SW480 (cell line): ENCODE measurements at regions not wholly inside any gene's neighbourhood (a gene's known extent, or its start where the extent isn't known, plus 50 kb on each side); places are given as distances from the start of the nearest gene placed in this dataset.

ENCODE experiments used
- DNase-seq: peaks from one replicate; pipeline ENCODE4 v3.0.0-alpha.2; 2016; ENCODE audit warnings: low spot score

- no peak for DNase-seq
Observed at GRCh38 chr12:92496790-92497189, 206.0 kb upstream of the PLEKHG7 start.

DNA sequence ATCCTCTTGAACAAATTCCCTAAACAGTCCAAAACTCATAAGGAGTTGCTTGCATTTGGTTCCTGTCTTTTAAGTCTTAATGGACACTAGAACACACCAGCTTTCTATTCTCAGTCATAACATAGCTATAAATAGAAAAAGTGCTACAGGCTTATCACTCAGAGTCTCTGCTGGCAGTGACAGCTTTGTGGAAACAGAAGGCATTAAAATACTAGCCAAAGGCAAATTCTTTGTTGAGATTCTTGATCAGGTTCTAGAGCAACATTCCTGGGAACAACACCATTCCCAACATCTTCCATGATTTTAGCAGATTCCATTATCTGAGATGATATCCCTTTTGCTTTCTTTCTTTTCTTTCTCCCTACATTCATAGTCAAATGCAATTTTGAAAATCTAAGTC, 207.7 kb upstream of the PLEKHG7 start:
- no peak for DNase-seq

DNA sequence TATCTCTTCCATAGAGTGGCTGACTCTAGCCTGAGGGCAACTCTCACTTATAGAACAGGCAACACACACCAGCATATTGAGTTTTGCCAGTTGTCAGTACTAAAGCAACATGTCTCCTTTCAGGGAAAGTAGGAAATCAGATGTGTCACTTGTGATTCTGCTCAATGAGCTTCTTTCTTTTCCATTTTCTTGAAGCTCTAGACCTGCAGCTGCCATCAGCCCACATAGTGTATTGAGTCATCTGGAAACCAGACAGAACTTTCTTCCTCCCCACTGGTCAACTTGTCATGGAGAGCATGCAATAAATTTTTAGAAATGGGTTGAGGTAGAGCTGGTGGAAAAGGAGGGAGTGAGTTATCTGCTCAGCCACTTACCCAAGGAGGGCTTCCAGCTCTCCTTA, 209.0 kb upstream of the PLEKHG7 start:
- no peak for DNase-seq

DNA sequence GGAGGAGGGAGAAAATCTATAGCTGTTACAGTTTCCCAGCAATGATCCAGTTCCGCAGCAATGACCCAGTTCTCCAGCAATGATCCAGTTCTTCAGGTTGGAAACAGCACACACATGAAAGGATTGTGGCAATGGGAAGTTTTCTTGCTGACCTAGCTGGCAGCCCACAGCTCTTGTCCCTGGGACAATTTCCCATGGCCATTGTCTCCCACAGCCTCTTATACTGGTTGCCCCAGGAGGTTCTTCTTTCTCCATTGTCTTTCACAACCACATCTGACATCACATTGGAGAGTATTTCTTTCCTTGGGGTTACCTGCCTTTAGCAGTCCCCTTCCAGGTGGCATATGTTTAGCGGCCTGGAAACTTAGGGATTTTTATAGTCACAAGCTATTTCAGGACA, 209.8 kb upstream of the PLEKHG7 start:
- no peak for DNase-seq

- no peak for DNase-seq
Observed at GRCh38 chr12:92492291-92492690, 210.5 kb upstream of the PLEKHG7 start.

- no peak for DNase-seq
Observed at GRCh38 chr12:92489781-92490180, 213.0 kb upstream of the PLEKHG7 start.

DNA sequence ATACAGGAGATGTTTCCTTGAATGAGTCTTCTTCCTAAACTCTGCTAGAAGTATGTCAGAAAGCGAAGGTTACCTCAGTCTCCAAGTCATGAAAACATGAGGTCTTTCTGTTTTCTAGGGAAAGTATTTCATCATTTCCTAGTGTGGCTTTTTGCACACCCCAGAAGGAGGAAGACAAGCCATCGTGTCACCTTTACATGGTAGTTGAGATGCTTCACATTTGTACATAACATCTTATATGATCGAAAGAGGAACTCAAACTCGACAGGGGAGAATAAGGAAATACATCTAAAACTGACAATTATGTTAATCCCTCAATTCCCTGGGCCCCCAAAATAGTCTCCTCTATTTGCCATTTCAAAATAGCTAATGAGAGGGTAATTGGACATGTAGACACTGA, 214.1 kb upstream of the PLEKHG7 start:
- no peak for DNase-seq

- DNase-seq = no peak
Observed at GRCh38 chr12:92487138-92487485, 215.7 kb upstream of the PLEKHG7 start.

DNA sequence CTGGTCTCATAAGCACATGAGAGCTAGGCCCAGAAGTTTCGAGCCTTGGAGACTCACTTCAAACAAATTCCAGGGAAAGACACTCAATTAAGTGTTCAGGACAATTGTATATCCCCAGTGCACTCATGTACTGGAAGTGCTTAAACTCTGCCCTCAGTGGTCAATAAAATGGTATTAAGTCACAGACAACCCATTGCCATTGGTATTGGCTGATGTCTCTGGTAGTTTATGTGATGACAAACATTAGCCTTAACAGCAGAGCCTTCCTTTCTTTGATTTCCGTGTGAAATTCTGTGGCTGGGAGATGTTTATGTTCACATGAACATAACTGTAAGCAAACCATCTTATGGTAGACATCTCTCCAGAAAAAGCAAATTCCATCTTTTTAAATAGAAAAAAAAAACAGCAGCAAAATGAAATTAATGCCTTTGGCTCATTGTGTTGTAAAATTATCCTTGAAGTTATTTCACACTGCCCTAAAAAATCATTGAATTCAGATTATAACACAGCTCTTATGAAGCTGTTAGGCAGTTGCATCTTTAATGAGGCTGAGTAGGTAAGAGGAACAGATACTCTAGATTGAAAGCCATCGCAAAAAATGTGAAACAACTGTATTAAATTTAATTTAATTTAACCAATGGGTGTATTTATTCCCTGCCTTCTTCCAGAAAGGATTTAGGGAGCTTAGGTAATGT, 216.2 kb upstream of the PLEKHG7 start:
- no peak for DNase-seq

DNA sequence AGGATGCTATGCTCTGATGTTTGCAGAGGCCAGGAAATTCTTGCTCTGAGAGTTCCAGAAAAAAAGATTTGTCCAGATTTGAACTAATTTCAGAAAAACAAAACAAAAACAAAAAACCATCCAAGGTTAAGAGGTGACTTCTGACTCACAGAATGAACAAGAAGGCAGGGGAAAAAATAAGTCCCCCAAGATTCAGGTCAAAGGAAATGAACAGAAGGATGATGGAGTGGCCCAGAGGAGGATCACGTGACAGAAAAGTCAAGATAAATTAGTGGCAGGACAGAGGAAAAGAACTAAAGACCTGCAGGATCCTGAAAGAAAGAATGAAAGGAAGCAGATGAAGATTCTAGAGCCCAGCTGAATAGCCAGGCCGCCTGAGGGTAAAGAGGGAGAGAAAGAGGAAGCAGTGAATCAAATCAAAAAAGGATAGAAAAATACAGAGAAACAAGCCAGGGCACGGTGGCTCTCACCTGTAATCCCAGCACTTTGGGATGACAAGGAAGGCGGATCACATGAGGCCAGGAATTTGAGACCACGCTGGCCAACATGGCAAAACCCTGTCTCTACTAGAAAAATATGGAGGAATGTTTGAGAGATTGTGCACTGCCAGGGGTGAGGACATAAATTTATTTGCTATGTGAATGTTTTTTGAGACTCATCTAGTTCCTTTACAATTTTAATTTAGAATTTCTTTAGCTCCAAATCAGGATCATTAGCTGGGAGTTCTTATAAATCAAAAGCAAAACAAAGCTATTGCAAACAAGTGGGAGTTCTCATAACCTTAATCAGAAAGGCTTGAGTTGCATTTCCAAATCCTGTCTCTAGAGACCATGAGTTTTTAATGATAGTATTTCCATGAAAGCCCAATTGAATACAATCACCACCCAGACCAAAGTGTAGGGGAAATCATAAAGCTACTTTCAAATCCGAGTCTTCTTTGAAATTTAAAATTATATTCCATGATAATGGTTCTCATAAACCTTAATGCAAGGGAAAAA, 217.1 kb upstream of the PLEKHG7 start:
- no peak for DNase-seq

DNA sequence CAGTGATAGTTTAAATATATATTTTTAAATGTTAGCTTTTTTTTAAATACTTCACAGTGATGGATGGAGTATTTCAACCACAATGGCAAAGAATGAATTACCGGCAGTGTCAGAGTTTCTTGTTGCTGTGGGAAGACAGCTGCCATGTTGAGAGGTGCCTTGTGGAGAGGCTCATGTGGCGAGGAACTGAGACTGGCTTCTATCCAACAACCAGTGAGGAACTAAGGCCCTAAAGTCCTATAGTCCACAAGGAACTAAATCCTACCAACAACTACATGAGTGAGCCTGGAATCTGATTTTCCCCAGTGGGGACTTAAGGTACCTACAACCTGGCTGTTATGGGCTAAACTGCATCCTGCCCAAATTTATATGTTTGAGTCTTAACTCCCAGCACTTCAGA, 220.2 kb upstream of the PLEKHG7 start:
- no peak for DNase-seq

GRCh38 chr12:92481066-92481465, 221.7 kb upstream of the PLEKHG7 start:
- no peak for DNase-seq

- DNase-seq = no peak
Observed at GRCh38 chr12:92478692-92479091, 224.1 kb upstream of the PLEKHG7 start.

- DNase-seq = no peak
Observed at GRCh38 chr12:92476844-92477243, 225.9 kb upstream of the PLEKHG7 start.

GRCh38 chr12:92473564-92473963, 229.2 kb upstream of the PLEKHG7 start:
- no peak for DNase-seq

DNA sequence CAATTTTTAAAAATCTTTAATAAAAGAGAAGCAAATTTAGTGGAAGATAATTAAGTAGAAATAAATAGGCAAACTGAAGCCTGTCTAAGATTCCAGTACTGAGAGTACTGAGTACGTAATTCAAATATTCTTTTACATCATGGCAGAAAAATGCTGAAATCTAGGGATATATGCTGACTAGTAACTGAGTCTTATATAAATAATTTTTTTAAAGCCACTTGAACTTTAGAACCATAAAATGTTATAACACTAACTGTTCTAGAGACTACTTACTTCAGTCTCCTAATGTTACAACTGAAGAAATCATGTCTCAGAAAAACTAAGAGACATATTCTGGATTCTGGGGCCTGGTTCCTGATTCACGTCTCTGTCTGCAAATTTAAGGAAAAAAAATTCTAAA, 230.6 kb upstream of the PLEKHG7 start:
- DNase-seq = no peak

DNA sequence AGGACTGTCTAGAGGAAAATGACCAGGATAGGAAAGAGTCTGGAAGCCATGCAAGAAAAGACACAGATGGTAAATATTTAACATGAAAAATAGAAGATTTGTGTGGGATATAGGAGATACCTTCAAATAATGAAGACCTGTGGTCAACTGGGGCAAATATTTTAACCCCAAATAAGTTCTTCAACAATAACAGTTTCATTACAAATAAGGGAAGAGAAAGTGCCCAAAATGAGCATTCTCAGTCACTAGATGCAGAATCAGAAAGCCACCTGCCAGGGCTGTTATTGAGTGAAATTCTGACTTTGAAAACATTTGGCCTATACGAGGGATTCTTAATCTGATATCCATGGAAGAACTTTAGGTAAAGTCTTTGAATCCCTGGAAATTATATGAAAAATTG, 231.2 kb upstream of the PLEKHG7 start:
- DNase-seq = no peak

GRCh38 chr12:92470608-92471021, 232.2 kb upstream of the PLEKHG7 start:
- no peak for DNase-seq

GRCh38 chr12:92469837-92470236, 233.0 kb upstream of the PLEKHG7 start:
- DNase-seq = peak; percentile 41

DNA sequence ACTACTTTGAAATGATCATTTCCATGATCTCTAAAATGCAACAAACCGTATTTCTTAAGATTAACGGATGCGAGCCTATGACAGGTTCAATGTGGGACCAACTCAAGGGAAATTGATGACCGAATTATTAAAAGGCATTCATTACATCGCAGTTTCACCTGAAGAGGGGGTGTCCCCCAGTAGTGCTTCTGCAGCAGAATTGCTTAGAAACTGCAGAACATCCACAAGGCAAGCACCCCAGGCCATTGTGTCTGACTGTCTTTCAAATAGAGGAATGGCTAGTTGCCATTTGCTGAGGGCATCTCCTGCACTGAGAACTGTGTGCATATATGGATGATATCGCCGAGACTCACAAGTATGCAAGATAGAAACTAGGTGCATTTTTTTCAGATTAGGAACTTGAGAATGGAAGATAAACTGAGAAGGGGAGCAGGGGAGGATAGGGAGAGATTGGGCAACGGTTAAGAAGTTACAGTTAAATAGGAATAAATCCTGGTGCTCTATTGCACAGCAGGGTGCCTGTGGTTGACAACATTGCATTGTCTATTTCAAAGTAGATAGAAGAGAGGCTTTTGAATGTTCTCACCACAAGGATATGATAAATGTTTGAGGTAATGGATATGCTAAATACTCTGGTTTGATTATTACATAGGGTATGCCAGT, 234.3 kb upstream of the PLEKHG7 start:
- DNase-seq = peak; percentile 12

DNA sequence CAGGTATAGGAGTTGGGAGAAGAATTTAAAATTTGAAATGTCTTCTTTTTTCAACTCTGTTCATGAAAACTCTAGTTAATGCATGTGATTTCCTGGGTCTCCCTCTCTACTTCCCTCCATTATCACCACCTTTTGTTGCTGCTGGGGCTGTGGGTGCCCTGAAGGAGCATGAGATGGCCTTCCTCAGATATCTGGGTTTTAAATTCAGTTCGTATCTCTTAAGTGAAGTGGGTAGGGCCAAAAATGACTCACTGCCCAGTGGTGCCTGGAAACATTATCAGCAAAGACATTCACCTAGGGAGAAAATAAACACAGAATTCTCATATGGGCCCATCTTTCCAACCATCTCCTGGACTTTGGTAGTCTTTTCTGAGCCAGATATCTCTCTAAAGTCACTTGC, 234.9 kb upstream of the PLEKHG7 start:
- peak; percentile 7 for DNase-seq

DNA sequence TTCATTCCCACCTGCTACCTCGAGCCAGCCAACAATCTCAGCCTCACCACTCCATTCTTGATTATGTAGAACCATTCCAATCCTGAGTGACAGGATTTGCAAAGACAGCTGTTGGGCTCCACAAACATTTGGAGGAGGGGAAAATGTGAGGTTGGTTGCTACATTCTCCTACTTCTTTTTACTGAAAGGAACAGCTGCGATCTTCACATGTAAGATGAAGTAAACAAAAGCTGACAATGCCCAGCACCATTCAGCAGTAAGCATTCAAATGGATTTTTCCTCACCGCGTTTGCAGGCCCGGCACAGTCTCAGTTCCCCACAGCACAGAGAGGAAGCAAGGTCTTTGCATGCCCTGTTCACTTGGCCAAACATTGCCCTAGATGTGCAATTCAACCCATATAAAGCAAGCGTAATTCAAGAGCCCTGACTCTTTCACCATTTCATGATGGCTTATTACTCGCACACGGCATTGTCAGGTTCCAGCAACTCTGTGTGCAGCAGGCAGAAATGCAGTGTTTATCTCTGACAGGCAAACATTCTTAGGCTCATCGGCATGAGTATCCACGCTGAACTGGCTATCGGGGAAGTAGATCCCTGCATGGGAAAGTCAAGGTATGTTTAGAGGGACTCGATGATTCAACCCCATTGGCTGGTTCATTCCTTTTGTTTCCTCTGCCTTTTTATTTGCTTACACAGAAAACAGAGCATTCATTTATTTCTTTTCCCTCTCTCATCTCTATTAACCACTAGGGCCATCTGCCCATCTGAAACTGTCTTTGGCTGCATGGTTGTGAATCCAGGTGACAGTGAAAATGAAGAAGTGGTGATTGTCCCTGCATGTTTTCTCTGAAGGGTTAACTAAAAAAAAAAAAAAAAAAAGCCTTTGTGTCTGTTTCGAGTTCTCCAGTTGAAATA, 236.1 kb upstream of the PLEKHG7 start:
- no peak for DNase-seq
